SK-N-SH treated with all-trans-retinoic acid at 6 μM for 48 hours (cell line): ENCODE measurements at regions not wholly inside any gene's neighbourhood (a gene's known extent, or its start where the extent isn't known, plus 50 kb on each side); places are given as distances from the start of the nearest gene placed in this dataset.
A peak's percentile ranks its signal among the peaks of the same experiment; 100 is the strongest.

Source experiments
- ATAC-seq: fragments of 200-7000 bp; cut with Tn5 transposase; 3 replicates; pipeline ENCODE4 v1.9.1; 2020; ENCODE audit warnings: mild to moderate bottlenecking, moderate library complexity
- ARNTL ChIP-seq: fragments of 450-650 bp; formaldehyde crosslinking; IDR thresholded peaks from 2 replicates; pipeline ENCODE4 v1.5.0; 2020; ENCODE audit warnings: low read depth, mild to moderate bottlenecking, moderate library complexity, borderline replicate concordance
- BACH2 ChIP-seq: fragments of 250-450 bp; sonication (Bioruptor Pico); IDR thresholded peaks from 2 replicates; pipeline ENCODE4 v1.9.0; 2021; ENCODE audit warnings: mild to moderate bottlenecking, borderline replicate concordance
- CREB5 ChIP-seq: fragments of 250-450 bp; sonication (Bioruptor Pico); IDR thresholded peaks from 2 replicates; pipeline ENCODE4 v1.5.1; 2020; ENCODE audit warnings: low read depth, mild to moderate bottlenecking, moderate library complexity
- CSDC2 ChIP-seq: fragments of 250-450 bp; sonication (Bioruptor Pico); IDR thresholded peaks from 2 replicates; pipeline ENCODE4 v1.5.0; 2020; ENCODE audit warnings: mild to moderate bottlenecking, moderate library complexity
- CSRNP3 ChIP-seq: fragments of 250-450 bp; sonication (Bioruptor Pico); IDR thresholded peaks from 2 replicates; pipeline ENCODE4 v1.5.1; 2021; ENCODE audit warnings: mild to moderate bottlenecking, moderate library complexity
- ESRRG ChIP-seq: fragments of 250-450 bp; sonication (Bioruptor Pico); IDR thresholded peaks from 2 replicates; pipeline ENCODE4 v1.6.1; 2021; ENCODE audit warnings: mild to moderate bottlenecking
- GLIS3 ChIP-seq: fragments of 250-450 bp; sonication (Bioruptor Pico); IDR thresholded peaks from 2 replicates; pipeline ENCODE4 v1.5.0; 2020; ENCODE audit warnings: mild to moderate bottlenecking, moderate library complexity
- ISL1 ChIP-seq: fragments of 250-450 bp; sonication (Bioruptor Pico); IDR thresholded peaks from 2 replicates; pipeline ENCODE4 v2.1.2; 2022; ENCODE audit warnings: mild to moderate bottlenecking, moderate library complexity
- PATZ1 ChIP-seq: fragments of 250-450 bp; sonication (Bioruptor Pico); IDR thresholded peaks from 2 replicates; pipeline ENCODE4 v1.8.0; 2020; ENCODE audit warnings: mild to moderate bottlenecking, moderate library complexity, borderline replicate concordance
- POU6F1 ChIP-seq: fragments of 250-450 bp; sonication (Bioruptor Pico); IDR thresholded peaks from 2 replicates; pipeline ENCODE4 v1.8.0; 2021; ENCODE audit warnings: low read depth, mild to moderate bottlenecking, moderate library complexity, borderline replicate concordance
- RARB ChIP-seq: fragments of 250-450 bp; sonication (Bioruptor Pico); IDR thresholded peaks from 2 replicates; pipeline ENCODE4 v1.8.0; 2021; ENCODE audit warnings: mild to moderate bottlenecking, moderate library complexity
- SNAI2 ChIP-seq: fragments of 250-450 bp; sonication (Bioruptor Pico); IDR thresholded peaks from 2 replicates; pipeline ENCODE4 v1.5.0; 2020; ENCODE audit warnings: mild to moderate bottlenecking, moderate library complexity
- TCF4 ChIP-seq: fragments of 250-450 bp; sonication (Bioruptor Pico); IDR thresholded peaks from 2 replicates; pipeline ENCODE4 v1.8.0; 2021; ENCODE audit warnings: mild to moderate bottlenecking, moderate library complexity, borderline replicate concordance
- TOX ChIP-seq: fragments of 250-450 bp; sonication (Bioruptor Pico); IDR thresholded peaks from 2 replicates; pipeline ENCODE4 v1.8.0; 2021; ENCODE audit warnings: mild to moderate bottlenecking, moderate library complexity, borderline replicate concordance
- TSHZ2 ChIP-seq: fragments of 250-450 bp; sonication (Bioruptor Pico); IDR thresholded peaks from 2 replicates; pipeline ENCODE4 v1.5.0; 2020; ENCODE audit warnings: mild to moderate bottlenecking, moderate library complexity
- ZC3H10 ChIP-seq: fragments of 250-450 bp; sonication (Bioruptor Pico); IDR thresholded peaks from 2 replicates; pipeline ENCODE4 v1.5.1; 2021; ENCODE audit warnings: mild to moderate bottlenecking, moderate library complexity
- ZFP3 ChIP-seq: fragments of 250-450 bp; sonication (Bioruptor Pico); IDR thresholded peaks from 2 replicates; pipeline ENCODE4 v1.5.0; 2020; ENCODE audit warnings: mild to moderate bottlenecking, moderate library complexity
- ZFP30 ChIP-seq: fragments of 450-650 bp; formaldehyde crosslinking; IDR thresholded peaks from 2 replicates; pipeline ENCODE4 v1.5.0; 2022; ENCODE audit warnings: mild to moderate bottlenecking, moderate library complexity
- ZNF70 ChIP-seq: fragments of 450-650 bp; formaldehyde crosslinking; IDR thresholded peaks from 2 replicates; pipeline ENCODE4 v1.5.0; 2020; ENCODE audit warnings: mild to moderate bottlenecking, moderate library complexity
- ZNF8 ChIP-seq: fragments of 450-650 bp; formaldehyde crosslinking; IDR thresholded peaks from 2 replicates; pipeline ENCODE4 v1.5.0; 2020; ENCODE audit warnings: mild to moderate bottlenecking, moderate library complexity

- TF ChIP-seq TOX (CRISPR knock-in tag) (no peak), TSHZ2 (CRISPR knock-in tag) (no peak), CSRNP3 (CRISPR knock-in tag) (no peak), CREB5 (CRISPR knock-in tag) (no peak), ZC3H10 (no peak), ISL1 (CRISPR knock-in tag) (peak; percentile 57; the same call in 1 of the 2 replicates), TCF4 (CRISPR knock-in tag) (0 out of 2 replicates have a peak, but pooled peaks have one; percentile 19), ZNF8 (CRISPR knock-in tag) (peak; percentile 31; the same call in 1 of the 2 replicates)
- ATAC-seq = peak; percentile 81
Measured at GRCh38 chr4:124483048-124483906, 229.3 kb downstream of the ANKRD50 start.

GRCh38 chr4:124484008-124484407 lies 228.5 kb downstream of the ANKRD50 start:
- no peak for TF ChIP-seq ARNTL (CRISPR knock-in tag)
- ATAC-seq = no peak

GRCh38 chr4:124484940-124485339 lies 227.6 kb downstream of the ANKRD50 start:
- no peak for ATAC-seq
- peak; percentile 42; the same call in 1 of the 2 replicates for TF ChIP-seq ZNF8 (CRISPR knock-in tag)
- peak; percentile 83; the same call in 1 of the 2 replicates for TF ChIP-seq ESRRG (CRISPR knock-in tag)
- peak; percentile 93; the same call in 1 of the 2 replicates for TF ChIP-seq POU6F1 (CRISPR knock-in tag)
- no peak for TF ChIP-seq ARNTL (CRISPR knock-in tag)
- TF ChIP-seq BACH2 (CRISPR knock-in tag) = no peak
- peak; percentile 67; the same call in 1 of the 2 replicates for TF ChIP-seq SNAI2 (CRISPR knock-in tag)
- peak; percentile 93 for TF ChIP-seq ZC3H10
- TF ChIP-seq CSRNP3 (CRISPR knock-in tag) = peak; percentile 39; the same call in 1 of the 2 replicates
- TF ChIP-seq ISL1 (CRISPR knock-in tag) = peak; percentile 100
- TF ChIP-seq GLIS3 (CRISPR knock-in tag) = peak; percentile 93; the same call in 1 of the 2 replicates
- peak; percentile 89 for TF ChIP-seq TCF4 (CRISPR knock-in tag)
- peak; percentile 59; the same call in 1 of the 2 replicates for TF ChIP-seq PATZ1 (CRISPR knock-in tag)
- no peak for TF ChIP-seq ZFP3 (CRISPR knock-in tag)
- peak; percentile 71; the same call in 1 of the 2 replicates for TF ChIP-seq CSDC2
- no peak for TF ChIP-seq ZNF70 (CRISPR knock-in tag)
- TF ChIP-seq ZFP30 (CRISPR knock-in tag) = peak; percentile 41; the same call in 1 of the 2 replicates
- TF ChIP-seq RARB = no peak
- TF ChIP-seq TSHZ2 (CRISPR knock-in tag) = peak; percentile 95
